Retinal pigment epithelial cell (primary cell): ENCODE measurements at regions not wholly inside any gene's neighbourhood (a gene's known extent, or its start where the extent isn't known, plus 50 kb on each side); places are given as distances from the start of the nearest gene placed in this dataset.
A peak's percentile ranks its signal among the peaks of the same experiment; 100 is the strongest.

Experiments
- DNase-seq: peaks from one replicate; pipeline ENCODE4 v3.0.0-alpha.2; 2010; ENCODE audit warnings: low read depth
- H3K4me3 ChIP-seq: 2 replicates; pipeline ENCODE4 v1.5.1; 2011; ENCODE audit warnings: mild to moderate bottlenecking, low read length, control low read depth, moderate library complexity
- CTCF ChIP-seq: conservative IDR thresholded peaks from 2 replicates; pipeline ENCODE4 v1.5.1; 2011; ENCODE audit warnings: low read depth, low read length, control low read depth, inconsistent platforms

GRCh38 chr13:88736026-88736425 lies 1064.9 kb downstream of the SLITRK5 start:
- DNase-seq, result no peak
- TF ChIP-seq CTCF, result no peak
- H3K4me3 ChIP-seq, result no peak overlapping the region

GRCh38 chr13:88739195-88739594 lies 1068.0 kb downstream of the SLITRK5 start:
- H3K4me3 ChIP-seq, result no peak overlapping the region
- DNase-seq, result no peak
- TF ChIP-seq CTCF, result no peak

- TF ChIP-seq CTCF, result no peak
- no peak overlapping the region for H3K4me3 ChIP-seq
- no peak for DNase-seq
These were observed 1073.1 kb downstream of the SLITRK5 start for GRCh38 chr13:88744289-88744688.

- no peak overlapping the region for H3K4me3 ChIP-seq
- TF ChIP-seq CTCF, result no peak
- DNase-seq, result no peak
These were observed 1073.8 kb downstream of the SLITRK5 start for GRCh38 chr13:88745011-88745410.

GRCh38 chr13:88752041-88752440 lies 1080.9 kb downstream of the SLITRK5 start:
- no peak for TF ChIP-seq CTCF
- peak; percentile 40 for DNase-seq
- H3K4me3 ChIP-seq, result no peak overlapping the region

GRCh38 chr13:88754141-88754540 lies 1083.0 kb downstream of the SLITRK5 start:
- DNase-seq, result no peak
- no peak overlapping the region for H3K4me3 ChIP-seq
- no peak for TF ChIP-seq CTCF

- TF ChIP-seq CTCF, result no peak
- H3K4me3 ChIP-seq, result no peak overlapping the region
- DNase-seq, result no peak
These were observed 1090.0 kb downstream of the SLITRK5 start for GRCh38 chr13:88761145-88761544.
